Caco-2 (cell line): ENCODE measurements at regions not wholly inside any gene's neighbourhood (a gene's known extent, or its start where the extent isn't known, plus 50 kb on each side); places are given as distances from the start of the nearest gene placed in this dataset.
A peak's percentile ranks its signal among the peaks of the same experiment; 100 is the strongest.

ENCODE experiments used
- BruUV-seq: library from RNA; stranded (reverse); fragments of 400-500 nt; replicated peaks from 2 replicates; lab custom pipeline; 2021; lab: Mats Ljungman, UMichigan
- CTCF ChIA-PET: fragments of 300-600 bp; sonication (Branson Sonifier 250); formaldehyde crosslinking; loops from one replicate; lab custom pipeline; 2022; ENCODE audit warnings: antibody characterized with exemption; lab: Charles Lee
- POLR2A ChIA-PET: fragments of 300-600 bp; sonication (Branson Sonifier 250); formaldehyde crosslinking; loops from one replicate; lab custom pipeline; 2022; ENCODE audit warnings: antibody characterized with exemption; lab: Charles Lee
- DNase-seq, 2 experiments: peaks; one replicate each; pipeline versions ENCODE4 v3.0.0 to v3.0.0-alpha.2; 2020 to 2022
- H3K27me3 ChIP-seq: replicated peaks from 2 replicates; pipeline ENCODE4 v1.6.0; 2011; ENCODE audit warnings: low read length; ENCODE audit not compliant: control insufficient read depth, insufficient read depth
- H3K36me3 ChIP-seq: 2 replicates; pipeline ENCODE4 v1.5.1; 2011; ENCODE audit warnings: low read length; ENCODE audit not compliant: control insufficient read depth, insufficient read depth
- H3K4me1 ChIP-seq: fragments of 250-450 bp; sonication (Bioruptor Pico); 2 replicates; pipeline ENCODE4 v1.5.1; 2020; ENCODE audit warnings: mild to moderate bottlenecking
- H3K4me3 ChIP-seq: 2 replicates; pipeline ENCODE4 v1.5.1; 2011; ENCODE audit warnings: low read depth, mild to moderate bottlenecking, control low read depth, low read length
- H3K9me3 ChIP-seq: fragments of 250-450 bp; sonication (Bioruptor Pico); 2 replicates; pipeline ENCODE4 v1.5.1; 2020; ENCODE audit warnings: mild to moderate bottlenecking, moderate library complexity
- H3K27ac Mint-ChIP-seq: one replicate; pipeline ENCODE4 v1.8.0; 2022; ENCODE audit warnings: mixed read lengths; ENCODE audit not compliant: unreplicated experiment
- H3K27me3 Mint-ChIP-seq: one replicate; pipeline ENCODE4 v1.8.0; 2022; ENCODE audit warnings: mixed read lengths; ENCODE audit not compliant: insufficient read depth, unreplicated experiment
- H3K36me3 Mint-ChIP-seq: one replicate; pipeline ENCODE4 v1.8.0; 2022; ENCODE audit warnings: mild to moderate bottlenecking, mixed read lengths; ENCODE audit not compliant: insufficient read depth, unreplicated experiment
- H3K4me1 Mint-ChIP-seq: one replicate; pipeline ENCODE4 v1.8.0; 2022; ENCODE audit warnings: low read depth, mixed read lengths; ENCODE audit not compliant: unreplicated experiment
- H3K4me3 Mint-ChIP-seq: one replicate; pipeline ENCODE4 v1.8.0; 2022; ENCODE audit warnings: mild to moderate bottlenecking, moderate library complexity, mixed read lengths; ENCODE audit not compliant: unreplicated experiment
- H3K9me3 Mint-ChIP-seq: one replicate; pipeline ENCODE4 v1.8.0; 2022; ENCODE audit warnings: mixed read lengths; ENCODE audit not compliant: unreplicated experiment
- intact Hi-C: fragments of 100-400 bp; cut with micrococcal nuclease; formaldehyde crosslinking; loops from one replicate; pipeline ENCODE4 v1.10.0; 2022; ENCODE audit not compliant: unreplicated experiment
- TF ChIP-seq, protein P1 (sequence below), 2 experiments: fragments of 200-600 bp in 1 of 2; IDR thresholded peaks; 1 replicate in 1 of 2; 2 replicates in 1 of 2; pipeline versions ENCODE4 v1.5.1 to v1.8.0; 2011 to 2022; ENCODE audit warnings: antibody characterized with exemption in 1 of 2, control low read depth in 1 of 2, inconsistent platforms in 1 of 2, low read depth in 1 of 2, low read length in 1 of 2, mild to moderate bottlenecking in 1 of 2, moderate library complexity in 1 of 2; ENCODE audit not compliant: insufficient read depth in 1 of 2, severe bottlenecking in 1 of 2, unreplicated experiment in 1 of 2

DNA sequence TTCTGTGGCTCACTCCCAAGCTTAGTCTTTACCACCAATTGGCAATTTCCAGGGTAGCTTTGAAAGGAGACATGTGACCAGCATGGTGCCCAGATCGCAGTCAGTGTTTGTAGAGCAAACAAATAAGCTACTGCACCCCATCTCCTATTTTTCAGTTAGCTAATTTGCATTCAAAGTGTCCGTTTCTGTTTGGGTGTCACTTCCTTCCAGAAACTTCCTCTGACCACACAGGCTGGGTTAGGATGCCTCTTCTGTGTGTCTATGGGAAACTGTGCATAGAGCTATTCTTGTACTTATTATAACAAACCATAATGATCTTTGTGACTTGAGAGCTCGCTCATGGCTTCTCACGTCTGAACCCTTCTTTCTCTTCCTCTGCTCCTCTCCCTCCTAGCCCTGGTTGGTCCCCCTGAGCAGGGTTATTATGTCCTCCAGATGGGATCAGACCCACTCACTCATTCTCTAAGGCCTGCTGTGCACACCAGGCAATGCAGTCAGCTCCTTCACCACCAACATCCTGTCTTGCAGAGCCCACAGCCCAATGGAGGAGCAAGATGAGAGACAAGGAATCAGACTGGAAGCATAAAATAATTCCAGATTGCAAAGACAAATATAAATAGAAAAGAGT lies 101.2 kb upstream of the ALK start:
- TF ChIP-seq, protein P1, sequence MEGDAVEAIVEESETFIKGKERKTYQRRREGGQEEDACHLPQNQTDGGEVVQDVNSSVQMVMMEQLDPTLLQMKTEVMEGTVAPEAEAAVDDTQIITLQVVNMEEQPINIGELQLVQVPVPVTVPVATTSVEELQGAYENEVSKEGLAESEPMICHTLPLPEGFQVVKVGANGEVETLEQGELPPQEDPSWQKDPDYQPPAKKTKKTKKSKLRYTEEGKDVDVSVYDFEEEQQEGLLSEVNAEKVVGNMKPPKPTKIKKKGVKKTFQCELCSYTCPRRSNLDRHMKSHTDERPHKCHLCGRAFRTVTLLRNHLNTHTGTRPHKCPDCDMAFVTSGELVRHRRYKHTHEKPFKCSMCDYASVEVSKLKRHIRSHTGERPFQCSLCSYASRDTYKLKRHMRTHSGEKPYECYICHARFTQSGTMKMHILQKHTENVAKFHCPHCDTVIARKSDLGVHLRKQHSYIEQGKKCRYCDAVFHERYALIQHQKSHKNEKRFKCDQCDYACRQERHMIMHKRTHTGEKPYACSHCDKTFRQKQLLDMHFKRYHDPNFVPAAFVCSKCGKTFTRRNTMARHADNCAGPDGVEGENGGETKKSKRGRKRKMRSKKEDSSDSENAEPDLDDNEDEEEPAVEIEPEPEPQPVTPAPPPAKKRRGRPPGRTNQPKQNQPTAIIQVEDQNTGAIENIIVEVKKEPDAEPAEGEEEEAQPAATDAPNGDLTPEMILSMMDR (IDR thresholded peaks at IDR 0.05; ENCODE audit: insufficient read depth in 1 of 2, low read depth in 1 of 2, low read length in 1 of 2, severe bottlenecking in 1 of 2, unreplicated experiment in 1 of 2) = no peak
- H3K4me3 ChIP-seq = no peak overlapping the region
- H3K27me3 ChIP-seq = peaks cover 2% of the 10 kb centered on the region
- H3K9me3 Mint-ChIP-seq = no peaks in the 10 kb centered on the region
- no peak overlapping the region for H3K4me3 Mint-ChIP-seq
- DNase-seq = no peak
- no TSS peak for BruUV-seq
- no peaks in the 10 kb centered on the region for H3K9me3 ChIP-seq
- no peak overlapping the region for H3K27ac Mint-ChIP-seq
- H3K4me1 ChIP-seq = no peaks in the 10 kb centered on the region
- POLR2A ChIA-PET = no interaction called here
- CTCF ChIA-PET = interaction anchor here (1.3 kb wide), 1 partner anchor 99 kb away, joined by 4 read pairs; no protein-coding TSS in a partner anchor
- no peaks in the 10 kb centered on the region for H3K36me3 ChIP-seq
- no peaks in the 10 kb centered on the region for H3K4me1 Mint-ChIP-seq
- peaks cover 16% of the 10 kb centered on the region for H3K27me3 Mint-ChIP-seq
- H3K36me3 Mint-ChIP-seq = no peaks in the 10 kb centered on the region
- intact Hi-C loops = no loop called here

DNA sequence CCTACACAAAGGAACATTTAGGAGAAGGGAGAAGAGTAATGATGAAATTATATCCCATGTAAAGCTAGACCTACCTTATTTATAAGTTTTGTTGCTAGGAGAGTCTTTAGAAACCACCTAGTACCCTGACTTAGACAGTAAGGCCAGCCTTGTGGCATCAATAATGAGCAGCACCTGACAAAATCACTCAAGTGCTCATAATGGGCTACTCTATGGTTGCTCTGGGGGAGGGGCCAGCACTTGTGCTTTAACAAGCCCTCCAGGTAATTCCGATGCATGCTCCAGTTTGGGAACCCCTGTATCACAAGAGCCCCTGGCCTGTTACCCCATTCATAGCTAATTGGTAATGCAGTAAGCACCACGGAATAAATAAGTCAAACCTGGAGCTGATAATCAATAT lies 102.9 kb upstream of the ALK start:
- POLR2A ChIA-PET = no interaction called here
- H3K4me1 ChIP-seq = no peaks in the 10 kb centered on the region
- CTCF ChIA-PET = interaction anchor here (0.6 to 2.5 kb wide), 4 partner anchors 48 to 160 kb away, joined by 3 to 8 read pairs (median 3); no protein-coding TSS in a partner anchor
- no peak overlapping the region for H3K27ac Mint-ChIP-seq
- TF ChIP-seq, protein P1 (IDR thresholded peaks at IDR 0.05; ENCODE audit: insufficient read depth in 1 of 2, low read depth in 1 of 2, low read length in 1 of 2, severe bottlenecking in 1 of 2, unreplicated experiment in 1 of 2) = no peak
- DNase-seq = no peak
- BruUV-seq = no TSS peak
- no peaks in the 10 kb centered on the region for H3K9me3 Mint-ChIP-seq
- no peaks in the 10 kb centered on the region for H3K36me3 Mint-ChIP-seq
- H3K27me3 Mint-ChIP-seq = peaks cover 13% of the 10 kb centered on the region
- no peaks in the 10 kb centered on the region for H3K9me3 ChIP-seq
- H3K4me1 Mint-ChIP-seq = no peaks in the 10 kb centered on the region
- H3K4me3 Mint-ChIP-seq = no peak overlapping the region
- H3K4me3 ChIP-seq = no peak overlapping the region
- H3K27me3 ChIP-seq = peaks cover 2% of the 10 kb centered on the region
- intact Hi-C loops = no loop called here
- H3K36me3 ChIP-seq = no peaks in the 10 kb centered on the region

DNA sequence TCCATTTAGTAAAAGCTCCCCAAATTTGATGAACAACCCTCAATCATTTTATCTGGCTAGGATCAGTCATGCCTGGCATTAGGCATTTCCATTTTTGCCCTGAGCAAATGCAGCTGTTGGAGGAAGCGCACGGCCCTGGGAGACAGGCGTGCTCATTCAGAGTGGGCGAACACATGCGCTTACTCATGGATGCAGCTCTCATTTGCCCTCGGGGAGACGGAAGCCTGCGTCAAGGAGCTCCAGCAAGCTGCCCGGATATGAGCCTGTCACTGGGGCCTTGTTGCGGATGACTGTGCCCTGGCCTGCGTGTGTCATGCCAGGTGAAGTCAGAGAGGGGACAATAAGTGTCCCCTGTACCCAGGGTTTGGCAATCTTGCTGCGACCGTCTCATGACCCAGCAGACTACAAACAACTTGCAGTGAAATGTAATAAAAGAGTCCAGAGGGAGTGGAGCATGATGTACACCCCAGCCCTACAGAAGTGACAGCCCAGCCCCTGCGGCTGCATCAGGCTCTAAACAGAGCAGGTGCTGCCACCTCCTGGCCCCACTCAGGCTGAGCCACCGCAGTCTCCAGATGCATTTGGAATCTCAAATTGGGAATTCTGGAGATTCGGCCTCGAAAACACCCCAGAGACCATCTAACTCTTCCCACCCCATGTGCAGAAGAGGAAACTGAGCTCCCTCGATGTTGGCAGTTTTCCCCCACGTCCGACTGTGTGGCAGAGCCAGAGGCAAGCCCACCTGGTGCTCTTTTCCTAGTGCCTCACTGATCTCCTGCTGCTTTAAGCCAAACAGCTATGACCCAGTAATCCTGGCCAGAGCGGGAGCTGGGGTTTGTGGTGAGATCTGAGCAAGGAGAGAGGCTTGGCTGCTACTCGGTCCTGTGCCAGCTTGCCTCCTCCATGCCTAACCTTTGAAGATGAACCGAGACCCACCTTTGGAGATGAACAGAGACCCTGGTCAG lies 105.0 kb upstream of the ALK start:
- no peaks in the 10 kb centered on the region for H3K9me3 ChIP-seq
- H3K4me1 ChIP-seq = no peaks in the 10 kb centered on the region
- Mint-ChIP-seq H3K9me3 (no peaks in the 10 kb centered on the region), H3K36me3 (no peaks in the 10 kb centered on the region), H3K4me1 (no peaks in the 10 kb centered on the region), H3K27ac (no peak overlapping the region), H3K4me3 (no peak overlapping the region), H3K27me3 (peaks cover 21% of the 10 kb centered on the region)
- peaks cover 1% of the 10 kb centered on the region for H3K27me3 ChIP-seq
- no peak overlapping the region for H3K4me3 ChIP-seq
- H3K36me3 ChIP-seq = no peaks in the 10 kb centered on the region
- ChIA-PET POLR2A (no interaction called here), CTCF (interaction anchor here (1.1 to 2.5 kb wide), 2 partner anchors 103 kb away, joined by 5 to 8 read pairs; no protein-coding TSS in a partner anchor)
- intact Hi-C loops = loop anchor here (1.0 kb wide), 2 partner anchors 89 to 103 kb away; no protein-coding TSS in a partner anchor
- peak; percentile 64 to 65 for DNase-seq
- BruUV-seq = no TSS peak
- TF ChIP-seq, protein P1 (IDR thresholded peaks at IDR 0.05; ENCODE audit: insufficient read depth in 1 of 2, low read depth in 1 of 2, low read length in 1 of 2, severe bottlenecking in 1 of 2, unreplicated experiment in 1 of 2) = peak; percentile 81 to 91
